Mammary epithelial cell (primary cell): ENCODE measurements at regions not wholly inside any gene's neighbourhood (a gene's known extent, or its start where the extent isn't known, plus 50 kb on each side); places are given as distances from the start of the nearest gene placed in this dataset.

Experiments
- EZH2 ChIP-seq: IDR thresholded peaks from 2 replicates; pipeline ENCODE4 v1.6.1; 2012; ENCODE audit warnings: low read length, inconsistent platforms, borderline replicate concordance
- TF ChIP-seq, protein P1 (sequence below), 2 donors: IDR thresholded peaks in 1 of 2; conservative IDR thresholded peaks in 1 of 2; 2 replicates each; pipeline ENCODE4 v1.5.1; 2011 to 2012; ENCODE audit warnings: inconsistent platforms in 2 of 2, low read length in 2 of 2, mild to moderate bottlenecking in 2 of 2, control low read depth in 1 of 2, low read depth in 1 of 2; ENCODE audit not compliant: insufficient read depth in 1 of 2; ENCODE audit errors: extremely low read depth in 1 of 2

- TF ChIP-seq, protein P1, sequence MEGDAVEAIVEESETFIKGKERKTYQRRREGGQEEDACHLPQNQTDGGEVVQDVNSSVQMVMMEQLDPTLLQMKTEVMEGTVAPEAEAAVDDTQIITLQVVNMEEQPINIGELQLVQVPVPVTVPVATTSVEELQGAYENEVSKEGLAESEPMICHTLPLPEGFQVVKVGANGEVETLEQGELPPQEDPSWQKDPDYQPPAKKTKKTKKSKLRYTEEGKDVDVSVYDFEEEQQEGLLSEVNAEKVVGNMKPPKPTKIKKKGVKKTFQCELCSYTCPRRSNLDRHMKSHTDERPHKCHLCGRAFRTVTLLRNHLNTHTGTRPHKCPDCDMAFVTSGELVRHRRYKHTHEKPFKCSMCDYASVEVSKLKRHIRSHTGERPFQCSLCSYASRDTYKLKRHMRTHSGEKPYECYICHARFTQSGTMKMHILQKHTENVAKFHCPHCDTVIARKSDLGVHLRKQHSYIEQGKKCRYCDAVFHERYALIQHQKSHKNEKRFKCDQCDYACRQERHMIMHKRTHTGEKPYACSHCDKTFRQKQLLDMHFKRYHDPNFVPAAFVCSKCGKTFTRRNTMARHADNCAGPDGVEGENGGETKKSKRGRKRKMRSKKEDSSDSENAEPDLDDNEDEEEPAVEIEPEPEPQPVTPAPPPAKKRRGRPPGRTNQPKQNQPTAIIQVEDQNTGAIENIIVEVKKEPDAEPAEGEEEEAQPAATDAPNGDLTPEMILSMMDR (conservative IDR thresholded peaks at IDR 0.05 in 1 of 2, IDR thresholded peaks at IDR 0.05 in 1 of 2; ENCODE audit: extremely low read depth in 1 of 2, insufficient read depth in 1 of 2, low read depth in 1 of 2, low read length in 2 of 2), result no peak
- no peak for TF ChIP-seq EZH2
Measured at GRCh38 chr14:87079416-87079815, 913.6 kb downstream of the GALC start.
